Heart left ventricle (tissue), 13 donors: ENCODE measurements at regions not wholly inside any gene's neighbourhood (a gene's known extent, or its start where the extent isn't known, plus 50 kb on each side); places are given as distances from the start of the nearest gene placed in this dataset.

Experiments
- CTCF ChIP-seq, 12 donors: fragments of 200-600 bp; sonication (generic) in 4 of 12; IDR thresholded peaks; one replicate each; pipeline versions ENCODE4 v1.5.0 to v1.8.0; 2018 to 2022; ENCODE audit warnings: antibody characterized with exemption in 12 of 12, mild to moderate bottlenecking in 5 of 12
- POLR2A ChIP-seq, 2 donors: fragments of 450-650 bp; IDR thresholded peaks; one replicate each; pipeline ENCODE4 v1.6.1; 2017; ENCODE audit warnings: antibody characterized with exemption in 2 of 2, mild to moderate bottlenecking in 2 of 2, moderate library complexity in 2 of 2
- donor health status: ischemic (EF 13 %, LVEDD 7.1; RV severe dilation, severe dysfunction).
- donor health status: DM: no; HTN: yes; CAD: no.
- donor health status: DM: no; HTN: no; CAD: no.
- donor health status: ischemic (EF 25% LVEDD 6.9; RV normal size, moderate dysfunction).
- donor health status: ischemic (EF 25% LVEDD 5.7; RV mildly dilated, moderate dysfunction).
- donor health status: ischemic (EF 35%, LVEDD 5.7; RV mildly dilated, moderate dysfunction).
- donor health status: nonischemic (EF 11% LVEDD 7.7; RV severe dilation, severe dysfunction).
- donor health status: DM: yes; HTN: yes; CAD: no.
- donor health status: PGD.
- donor health status: ischemic (EF 29% LVEDD 5.4; RV normal size, mild dysfunction).
- donor health status: nonischemic (EF 23%, LVEDD 6.1; RV moderate dilation, normal function).

- no peak for TF ChIP-seq CTCF (IDR thresholded peaks at IDR 0.05)
- no peak for TF ChIP-seq POLR2A (IDR thresholded peaks at IDR 0.05)
Measured at GRCh38 chr15:54839379-54839778, 357.4 kb downstream of the RSL24D1 start.
